OCI-M2 (cell line): ENCODE measurements at regions not wholly inside any gene's neighbourhood (a gene's known extent, or its start where the extent isn't known, plus 50 kb on each side); places are given as distances from the start of the nearest gene placed in this dataset.
"Not testable (repeated sequence)": the region's sequence is repeated elsewhere in the genome, so short reads cannot be mapped to it uniquely, and the experiment has no call there.

Source experiments
- DNase-seq: peaks from one replicate; lab custom pipeline; 2025; ENCODE audit not compliant: unreplicated experiment; lab: John Stamatoyannopoulos, UW

- DNase-seq = no peak
Observed at GRCh38 chr6:97450087-97450486, 167.1 kb upstream of the MMS22L start.

DNA sequence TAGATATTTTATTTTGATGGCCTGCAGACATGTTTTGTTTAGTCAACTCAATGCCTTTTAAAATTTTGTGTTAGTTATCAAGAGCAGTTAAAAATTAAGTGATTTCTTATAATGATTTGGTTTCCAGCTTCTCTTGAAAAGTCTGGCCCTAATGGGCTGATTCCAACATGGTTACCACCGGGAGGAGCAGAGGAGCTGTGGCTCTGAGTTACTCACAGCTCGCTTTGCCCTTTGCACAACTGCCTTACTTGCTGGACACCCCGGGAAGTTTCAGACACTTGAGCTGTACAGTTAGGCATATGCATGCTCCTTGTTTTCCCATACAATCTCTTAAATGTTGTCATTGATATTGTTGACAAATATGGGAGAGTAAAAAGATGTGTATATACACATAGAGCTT lies 173.1 kb upstream of the MMS22L start:
- DNase-seq = no peak

GRCh38 chr6:97459535-97459934 lies 176.5 kb upstream of the MMS22L start:
- DNase-seq = no peak

- no peak for DNase-seq
Observed at GRCh38 chr6:97459986-97460385, 177.0 kb upstream of the MMS22L start.

DNA sequence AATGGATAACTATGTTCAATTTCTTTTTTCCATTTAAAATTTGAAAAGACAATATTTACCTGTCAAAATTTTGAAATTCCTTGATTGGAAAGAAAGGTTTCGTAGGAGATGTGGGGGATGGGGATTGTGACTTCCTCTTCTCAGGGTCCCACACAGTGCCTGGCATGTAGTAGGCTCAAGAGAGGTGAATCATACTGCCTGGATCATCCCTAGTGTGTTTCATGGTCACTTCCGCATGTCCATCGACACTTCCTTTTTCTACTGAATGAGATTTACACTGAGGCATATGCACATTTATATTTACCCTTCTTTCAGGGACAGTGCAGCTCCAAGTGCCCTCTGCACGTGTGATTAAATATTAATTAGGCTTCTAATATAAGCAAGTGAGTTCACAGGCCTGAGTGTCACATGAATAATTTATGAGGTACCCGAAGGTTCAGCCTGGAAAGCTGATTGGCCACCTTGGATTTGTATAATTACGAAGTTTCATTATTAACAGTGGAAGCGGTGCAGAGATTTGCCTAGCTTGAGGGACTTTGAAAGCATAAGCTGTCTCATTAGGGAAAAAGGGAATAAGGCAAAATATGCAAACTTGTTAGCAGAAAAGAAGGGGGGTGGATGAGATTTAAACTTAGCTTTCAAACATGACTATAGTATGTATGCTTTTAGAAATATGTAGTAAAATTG lies 177.5 kb upstream of the MMS22L start:
- no peak for DNase-seq

GRCh38 chr6:97461218-97461617 lies 178.2 kb upstream of the MMS22L start:
- DNase-seq = no peak

DNA sequence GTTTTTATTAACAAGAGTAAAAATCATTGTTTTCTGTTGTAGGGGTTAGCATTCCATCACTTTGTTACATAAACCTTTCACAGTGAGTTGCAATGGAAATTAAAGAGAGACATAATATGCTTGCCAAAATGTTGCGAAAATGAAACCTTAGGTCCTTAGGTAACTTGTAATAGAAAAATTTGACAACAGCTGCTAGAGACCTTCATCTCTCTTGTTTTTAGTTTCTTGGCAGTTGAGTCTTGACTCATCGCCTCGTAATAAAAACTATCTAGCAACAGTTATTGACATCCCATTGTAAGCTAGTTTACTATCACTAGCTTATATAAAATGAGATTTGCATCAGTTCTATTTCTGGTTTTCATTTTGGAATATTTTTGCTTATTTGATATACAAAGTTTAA lies 179.0 kb upstream of the MMS22L start:
- DNase-seq = no peak

- DNase-seq = no peak
Observed at GRCh38 chr6:97462938-97463598, 180.1 kb upstream of the MMS22L start.

DNA sequence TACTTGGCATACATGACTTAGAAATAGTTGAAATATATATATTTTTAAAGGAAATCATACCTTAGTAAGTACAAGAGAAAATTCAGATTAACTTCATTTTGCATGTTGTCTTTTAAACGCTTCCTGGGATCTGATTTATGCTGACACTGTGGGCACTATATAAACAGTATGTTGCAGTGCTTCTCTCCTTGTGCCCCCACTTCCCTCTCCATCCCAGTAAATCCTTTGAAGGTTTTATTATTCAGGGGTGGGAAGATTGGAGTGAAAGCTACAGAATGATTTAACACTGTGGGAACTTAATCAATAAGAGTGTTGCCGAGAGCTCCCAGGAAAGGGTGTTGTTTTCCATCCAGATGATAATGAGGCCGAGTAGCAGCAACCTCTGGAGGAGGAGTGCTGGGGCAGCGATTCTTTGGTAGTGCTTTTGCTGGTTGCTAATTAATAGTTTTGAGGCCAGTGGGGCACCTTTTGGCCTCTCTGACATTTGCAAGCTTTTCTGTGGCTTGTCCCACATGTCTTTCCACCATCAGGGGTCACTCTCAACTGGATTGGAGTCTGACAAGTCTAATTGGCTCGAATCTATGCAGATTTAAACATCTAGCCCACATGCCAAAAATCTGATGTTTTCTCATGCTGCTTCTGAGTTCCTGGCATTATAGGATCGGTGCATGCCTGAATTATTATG lies 183.0 kb upstream of the MMS22L start:
- no peak for DNase-seq

DNA sequence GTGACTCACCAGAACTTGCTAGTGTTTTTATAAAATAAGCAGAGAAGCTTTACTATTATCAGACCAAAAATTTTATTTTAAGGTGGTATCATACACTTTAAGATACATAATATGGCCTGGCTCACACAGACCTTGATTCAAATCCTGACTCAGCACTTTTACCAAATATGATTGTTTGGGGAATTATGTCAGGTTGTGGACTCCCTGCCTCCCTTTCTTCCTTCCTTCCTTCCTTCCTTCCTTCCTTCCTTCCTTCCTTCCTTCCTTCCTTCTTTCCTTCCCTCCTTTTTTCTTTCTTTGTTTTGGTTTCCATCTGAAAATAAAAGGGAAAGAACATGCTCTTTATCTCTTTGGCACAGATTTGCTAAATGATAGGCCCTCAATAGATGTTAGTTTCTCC lies 186.0 kb upstream of the MMS22L start:
- DNase-seq = no peak

DNA sequence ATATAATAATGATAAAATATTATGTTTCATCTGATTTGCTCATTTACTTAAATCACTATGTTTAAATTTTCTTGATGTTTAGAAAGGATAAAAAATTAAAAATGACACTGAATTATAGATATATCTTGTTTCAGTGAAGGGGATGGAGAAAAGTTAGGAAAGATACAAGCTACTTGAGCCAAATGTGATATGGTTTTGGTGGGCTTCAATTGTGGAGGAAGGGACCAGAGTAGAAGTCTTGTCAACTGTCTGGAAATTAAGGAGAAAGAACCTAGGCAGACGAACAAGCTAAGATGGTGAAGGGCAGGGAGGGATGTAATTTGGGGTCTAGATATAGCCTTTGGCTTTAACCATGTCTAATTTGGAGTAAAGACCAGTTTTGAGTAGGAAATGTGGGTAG lies 186.4 kb upstream of the MMS22L start:
- no peak for DNase-seq

DNA sequence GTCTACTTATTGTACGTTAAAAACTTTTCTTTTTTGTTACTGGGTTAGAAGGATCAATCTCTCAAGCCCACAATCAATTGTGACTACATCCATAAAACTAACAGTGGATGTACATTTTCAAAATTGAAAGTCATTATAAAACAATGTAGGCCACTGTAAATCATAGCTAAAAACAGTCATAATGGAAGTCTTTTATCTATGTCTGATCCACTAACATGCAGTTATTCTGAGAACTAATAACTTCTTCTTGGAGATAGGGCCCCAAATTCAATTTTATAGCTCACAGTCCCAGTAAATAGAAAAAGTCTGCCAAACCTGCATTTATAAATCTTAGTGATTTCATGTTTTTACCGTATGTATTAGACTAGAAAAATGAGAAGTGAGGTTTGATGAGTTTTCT lies 187.3 kb upstream of the MMS22L start:
- DNase-seq = no peak

GRCh38 chr6:97473979-97474378 lies 191.0 kb upstream of the MMS22L start:
- DNase-seq = no peak

DNA sequence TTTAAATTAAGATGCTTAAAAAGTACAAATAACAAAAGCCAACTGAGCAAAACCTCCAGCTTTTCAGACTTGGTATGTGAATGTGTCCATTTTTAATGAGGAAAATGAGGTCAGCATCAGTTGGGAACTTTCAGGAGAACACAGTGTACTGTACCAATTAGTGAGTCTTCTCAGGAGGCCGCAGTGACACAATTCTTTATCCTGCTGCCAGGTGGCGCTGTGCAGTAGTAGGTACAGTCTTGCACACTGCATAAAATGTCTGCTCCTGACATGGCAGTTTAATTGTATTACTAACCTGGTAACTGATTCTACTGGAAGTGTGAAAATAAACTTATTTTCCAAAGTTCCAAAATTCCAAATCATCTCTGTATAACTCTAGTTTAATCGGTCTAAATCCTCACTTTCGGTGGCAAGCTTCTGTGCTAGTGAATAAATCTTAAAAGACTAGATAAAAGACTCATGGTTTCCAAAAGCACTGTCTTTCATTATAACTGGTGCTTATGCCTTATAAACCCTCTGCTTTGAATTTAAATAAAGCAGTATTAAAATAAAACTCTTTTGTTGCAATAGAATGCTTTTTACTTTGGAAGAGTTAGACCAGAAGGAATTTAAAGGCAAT lies 214.8 kb upstream of the MMS22L start:
- peak; percentile 67 for DNase-seq

- no peak for DNase-seq
Observed at GRCh38 chr6:97501853-97502252, 218.8 kb upstream of the MMS22L start.

DNA sequence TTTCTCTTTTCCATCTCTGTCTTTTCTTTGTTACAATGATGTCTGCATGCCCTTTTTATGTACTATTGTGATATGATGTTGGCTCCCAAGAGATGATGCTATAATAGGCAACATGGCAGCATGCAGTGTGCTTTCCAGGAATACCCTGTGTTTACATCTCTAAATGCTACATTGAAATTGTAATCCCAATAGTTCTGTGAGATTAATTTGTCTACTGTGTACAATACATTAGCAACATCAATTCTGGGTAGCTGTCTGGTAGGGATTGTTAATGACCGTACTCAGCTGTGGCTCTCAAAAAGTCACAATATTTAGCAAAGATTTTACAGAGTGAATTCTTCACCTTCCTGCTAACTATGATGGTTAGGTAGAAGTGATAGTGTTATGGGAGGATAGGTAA lies 225.6 kb upstream of the MMS22L start:
- no peak for DNase-seq

DNA sequence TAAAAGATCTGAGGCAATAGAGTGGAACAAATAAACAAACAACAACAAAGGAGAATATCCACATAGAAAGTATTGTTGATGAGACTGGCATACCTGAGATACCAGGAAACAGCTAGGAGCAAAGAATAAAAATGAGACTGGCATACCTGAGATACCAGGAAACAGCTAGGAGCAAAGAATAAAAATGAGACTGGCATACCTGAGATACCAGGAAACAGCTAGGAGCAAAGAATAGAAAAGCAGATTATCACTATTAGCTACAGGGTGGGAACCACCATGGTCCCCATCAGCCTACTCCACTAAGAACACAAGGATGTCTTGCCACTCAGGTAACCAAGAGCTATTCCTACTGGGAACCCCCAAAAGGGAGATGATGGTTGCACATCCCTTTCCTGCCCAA lies 230.2 kb upstream of the MMS22L start:
- not testable (repeated sequence) for DNase-seq

DNA sequence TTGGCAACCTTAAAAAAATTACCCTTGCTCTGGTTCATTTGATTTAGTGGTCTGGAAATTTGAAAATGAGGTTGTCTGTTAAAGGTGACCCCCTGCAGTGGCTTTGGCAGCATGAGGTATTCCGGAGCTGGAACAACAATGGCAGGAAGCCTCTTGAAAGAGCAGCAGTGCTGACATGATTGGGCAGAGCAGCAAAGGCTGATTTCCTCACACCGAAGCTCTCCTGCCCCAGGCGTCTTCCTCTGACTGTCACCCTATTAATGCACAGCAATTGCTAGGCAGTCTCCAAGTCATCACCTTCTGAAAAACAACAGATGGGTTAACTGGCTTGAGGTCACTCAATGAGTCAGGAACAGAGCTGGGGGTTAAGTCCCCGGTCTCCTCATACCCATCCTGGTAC lies 241.8 kb upstream of the MMS22L start:
- DNase-seq = no peak

GRCh38 chr6:97535800-97536199 lies 252.8 kb upstream of the MMS22L start:
- no peak for DNase-seq

DNA sequence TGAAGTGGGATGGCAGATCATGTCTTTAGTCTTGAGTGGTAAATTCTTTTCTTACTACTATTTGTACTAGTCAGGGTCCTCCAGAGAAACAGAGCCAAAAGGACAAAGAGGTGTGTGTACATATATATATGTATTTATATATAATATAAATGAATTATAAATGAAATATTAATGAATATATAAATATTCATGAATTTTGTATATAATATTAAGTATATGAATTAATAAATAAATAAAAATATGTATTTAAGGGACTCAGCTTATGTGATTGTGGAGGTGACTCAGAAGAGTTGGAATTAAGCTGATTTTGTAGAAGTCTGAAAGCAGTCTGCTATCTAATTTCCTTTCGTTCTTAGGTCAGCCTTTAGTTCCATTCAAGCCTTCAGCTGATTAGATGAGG lies 265.3 kb upstream of the MMS22L start:
- no peak for DNase-seq

- no peak for DNase-seq
Observed at GRCh38 chr6:97557355-97557754, 274.3 kb upstream of the MMS22L start.

GRCh38 chr6:97563529-97563928 lies 280.5 kb upstream of the MMS22L start:
- DNase-seq = no peak
